GM12878 (cell line): ENCODE measurements at regions not wholly inside any gene's neighbourhood (a gene's known extent, or its start where the extent isn't known, plus 50 kb on each side); places are given as distances from the start of the nearest gene placed in this dataset.

Experiments used
- ATAC-seq: fragments of 200-7000 bp; cut with Tn5 transposase; 3 replicates; pipeline ENCODE4 v1.9.1; 2020; ENCODE audit warnings: mild to moderate bottlenecking, moderate library complexity
- BruUV-seq: library from RNA; stranded (reverse); fragments of 400-500 nt; replicated peaks from 2 replicates; lab custom pipeline; 2021; lab: Mats Ljungman, UMichigan
- CTCF ChIA-PET: fragments of 300-600 bp; sonication (Branson Sonifier 250); formaldehyde crosslinking; extraction: SDS; loops from one replicate; lab custom pipeline; 2021; ENCODE audit warnings: inconsistent platforms; lab: Yijun Ruan, JAX
- POLR2A ChIA-PET: fragments of 350-600 bp; formaldehyde crosslinking; extraction: SDS; loops from one replicate; lab custom pipeline; 2021; ENCODE audit warnings: inconsistent platforms; lab: Charles Lee
- RAD21 ChIA-PET: fragments of 300-600 bp; sonication (Branson Sonifier 250); formaldehyde crosslinking; loops from one replicate; lab custom pipeline; 2023; ENCODE audit warnings: antibody characterized with exemption; ENCODE audit not compliant: unreplicated experiment; lab: Charles Lee
- SMC1A ChIA-PET: fragments of 300-600 bp; sonication (Branson Sonifier 250); formaldehyde crosslinking; loops from one replicate; lab custom pipeline; 2023; ENCODE audit not compliant: unreplicated experiment, uncharacterized antibody; lab: Charles Lee
- DNase-seq: peaks from one replicate; pipeline ENCODE4 v3.0.0-alpha.2; 2011; ENCODE audit warnings: low read depth, low spot score
- FAIRE-seq: peaks from 3 replicates; lab custom pipeline; 2011; peaks lifted over from hg19 to GRCh38; lab: Jason Lieb, UNC
- H2AFZ ChIP-seq: 2 replicates; pipeline ENCODE4 v1.6.0; 2011; ENCODE audit warnings: low read depth, low read length, control low read depth; ENCODE audit not compliant: control insufficient read depth
- H3K27ac ChIP-seq: 2 replicates; pipeline ENCODE4 v1.5.1; 2011; ENCODE audit warnings: control low read depth; ENCODE audit not compliant: control insufficient read depth, insufficient read depth
- H3K27me3 ChIP-seq, 2 experiments: replicated peaks in 1 of 2; 2 replicates each; pipeline versions ENCODE4 v1.6.0 to v1.6.1; 2011; ENCODE audit warnings: low read length in 1 of 2; ENCODE audit not compliant: control insufficient read depth in 2 of 2, insufficient read depth in 2 of 2
- H3K36me3 ChIP-seq, 2 experiments: 2 replicates each; pipeline ENCODE4 v1.5.1; 2011; ENCODE audit warnings: low read length in 1 of 2; ENCODE audit not compliant: control insufficient read depth in 2 of 2, insufficient read depth in 2 of 2
- H3K4me1 ChIP-seq: 2 replicates; pipeline ENCODE4 v1.6.1; 2011; ENCODE audit warnings: mild to moderate bottlenecking, low read length, moderate library complexity, mixed read lengths; ENCODE audit not compliant: control insufficient read depth, insufficient read depth
- H3K4me2 ChIP-seq: 2 replicates; pipeline ENCODE4 v1.6.0; 2011; ENCODE audit warnings: control low read depth; ENCODE audit not compliant: control insufficient read depth, insufficient read depth
- H3K4me3 ChIP-seq: fragments of 200-600 bp; sonication (generic); 2 replicates; pipeline ENCODE4 v1.5.1; 2016
- H3K79me2 ChIP-seq: 2 replicates; pipeline ENCODE4 v1.6.0; 2011; ENCODE audit warnings: low read length; ENCODE audit not compliant: control insufficient read depth, insufficient read depth
- H3K9ac ChIP-seq: 2 replicates; pipeline ENCODE4 v1.8.0; 2011; ENCODE audit warnings: low read length, control low read depth, mixed read lengths; ENCODE audit not compliant: control insufficient read depth, insufficient read depth
- H3K9me3 ChIP-seq: replicated peaks from 3 replicates; pipeline ENCODE4 v1.5.1; 2011; ENCODE audit warnings: mild to moderate bottlenecking, low read length; ENCODE audit not compliant: control insufficient read depth, insufficient read depth
- H4K20me1 ChIP-seq: 2 replicates; pipeline ENCODE4 v1.6.0; 2011; ENCODE audit not compliant: control insufficient read depth, insufficient read depth
- BHLHE40 ChIP-seq, 2 experiments: fragments of 450-650 bp in 1 of 2; IDR thresholded peaks; 2 replicates each; pipeline ENCODE4 v1.6.1; 2011 to 2017; ENCODE audit warnings: low read depth in 2 of 2, borderline replicate concordance in 1 of 2, improper control_type of control experiment in 1 of 2, low read length in 1 of 2, mild to moderate bottlenecking in 1 of 2
- EP300 ChIP-seq, 2 experiments: fragments of 150-350 bp in 1 of 2; IDR thresholded peaks; 2 replicates each; pipeline ENCODE4 v1.6.1; 2011 to 2012; ENCODE audit warnings: low read depth in 2 of 2, low read length in 2 of 2, borderline replicate concordance in 1 of 2, improper control_type of control experiment in 1 of 2, inconsistent platforms in 1 of 2; ENCODE audit not compliant: control insufficient read depth in 1 of 2
- GATAD2B ChIP-seq: fragments of 450-650 bp; conservative IDR thresholded peaks from 2 replicates; pipeline ENCODE4 v1.6.1; 2017; ENCODE audit warnings: low read depth, mild to moderate bottlenecking, moderate library complexity
- JUND ChIP-seq: IDR thresholded peaks from 2 replicates; pipeline ENCODE4 v1.6.1; 2012; ENCODE audit warnings: low read depth, mild to moderate bottlenecking, low read length, improper control_type of control experiment, moderate library complexity
- KDM1A ChIP-seq: fragments of 200-600 bp; sonication (generic); IDR thresholded peaks from 2 replicates; pipeline ENCODE4 v1.6.1; 2016; ENCODE audit warnings: borderline replicate concordance
- LARP7 ChIP-seq: fragments of 450-650 bp; IDR thresholded peaks from 2 replicates; pipeline ENCODE4 v1.6.1; 2017; ENCODE audit warnings: mild to moderate bottlenecking
- MYB ChIP-seq: fragments of 150-350 bp; IDR thresholded peaks from 2 replicates; pipeline ENCODE4 v1.6.1; 2014; ENCODE audit warnings: mild to moderate bottlenecking, low read depth, low read length, borderline replicate concordance
- NFYB ChIP-seq: IDR thresholded peaks from 2 replicates; pipeline ENCODE4 v1.6.1; 2011; ENCODE audit warnings: low read depth, mild to moderate bottlenecking, low read length, improper control_type of control experiment, moderate library complexity; ENCODE audit not compliant: insufficient read depth
- POLR2A ChIP-seq: IDR thresholded peaks from 2 replicates; pipeline ENCODE4 v1.6.1; 2011; ENCODE audit warnings: low read depth, mild to moderate bottlenecking, low read length
- RBBP5 ChIP-seq: fragments of 200-600 bp; sonication (generic); conservative IDR thresholded peaks from 2 replicates; pipeline ENCODE4 v1.6.1; 2016
- SIN3A ChIP-seq: IDR thresholded peaks from 2 replicates; pipeline ENCODE4 v1.6.1; 2012; ENCODE audit warnings: low read depth, low read length, improper control_type of control experiment
- SP1 ChIP-seq: IDR thresholded peaks from one replicate; pipeline ENCODE4 v1.6.1; 2011; ENCODE audit warnings: low read depth, low read length
- STAT1 ChIP-seq: fragments of 450-650 bp; conservative IDR thresholded peaks from 2 replicates; pipeline ENCODE4 v1.6.1; 2014; ENCODE audit warnings: antibody characterized with exemption, mild to moderate bottlenecking
- TAF1 ChIP-seq: IDR thresholded peaks from 2 replicates; pipeline ENCODE4 v1.6.1; 2011; ENCODE audit warnings: mild to moderate bottlenecking, low read depth, low read length, borderline replicate concordance
- TBL1XR1 ChIP-seq: IDR thresholded peaks from 2 replicates; pipeline ENCODE4 v1.6.1; 2012; ENCODE audit warnings: low read depth, low read length, improper control_type of control experiment
- ZSCAN29 ChIP-seq: fragments of 450-650 bp; IDR thresholded peaks from 2 replicates; pipeline ENCODE4 v1.6.1; 2017; ENCODE audit warnings: mild to moderate bottlenecking, moderate library complexity
- WGBS: methylation state at CpG from one replicate; pipeline ENCODE4 v1.1.6; 2016; ENCODE audit warnings: low lambda C conversion rate; ENCODE audit not compliant: insufficient replicate concordance, insufficient coverage; ENCODE audit errors: missing lambda C conversion rate; 5-methylcytosine and 5-hydroxymethylcytosine counted together
- in situ Hi-C: fragments of 300-500 bp; cut with MboI; formaldehyde crosslinking; loops from 9 replicates; pipeline ENCODE4 v1.14.3; 2018; ENCODE audit warnings: mixed read lengths
- intact Hi-C: fragments of 100-400 bp; cut with micrococcal nuclease; formaldehyde crosslinking; loops from one replicate; pipeline ENCODE4 v1.14.2; 2022; ENCODE audit not compliant: unreplicated experiment
- TF ChIP-seq, protein P1 (sequence below): fragments of 450-650 bp; IDR thresholded peaks from 2 replicates; pipeline ENCODE4 v1.6.1; 2018; ENCODE audit warnings: mild to moderate bottlenecking, low read depth, moderate library complexity; ENCODE audit not compliant: partially characterized antibody
- TF ChIP-seq, protein P2 (sequence below): fragments of 150-350 bp; IDR thresholded peaks from 2 replicates; pipeline ENCODE4 v1.6.1; 2016; ENCODE audit warnings: low read depth, low read length

DNA sequence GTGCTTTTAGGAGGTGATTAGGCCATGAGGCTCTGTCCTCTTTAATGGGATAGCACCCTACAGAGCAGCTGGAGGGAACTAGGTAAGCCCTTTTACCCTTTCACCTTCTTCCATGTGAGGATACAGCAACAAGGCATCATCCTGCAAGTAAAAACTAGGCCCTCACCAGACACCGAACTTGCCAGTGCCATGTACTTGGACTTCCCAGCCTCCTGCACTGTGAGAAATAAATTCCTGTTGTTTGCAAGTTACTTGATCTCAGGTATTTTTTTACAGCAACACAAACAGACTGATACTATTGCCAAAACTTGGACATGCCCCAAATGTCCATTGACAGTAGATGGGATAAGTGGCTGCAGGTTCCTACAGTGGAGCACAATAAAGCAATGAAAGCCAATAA lies 85.8 kb upstream of the MAP1LC3B2 start (continued):
- TF ChIP-seq, protein P1, sequence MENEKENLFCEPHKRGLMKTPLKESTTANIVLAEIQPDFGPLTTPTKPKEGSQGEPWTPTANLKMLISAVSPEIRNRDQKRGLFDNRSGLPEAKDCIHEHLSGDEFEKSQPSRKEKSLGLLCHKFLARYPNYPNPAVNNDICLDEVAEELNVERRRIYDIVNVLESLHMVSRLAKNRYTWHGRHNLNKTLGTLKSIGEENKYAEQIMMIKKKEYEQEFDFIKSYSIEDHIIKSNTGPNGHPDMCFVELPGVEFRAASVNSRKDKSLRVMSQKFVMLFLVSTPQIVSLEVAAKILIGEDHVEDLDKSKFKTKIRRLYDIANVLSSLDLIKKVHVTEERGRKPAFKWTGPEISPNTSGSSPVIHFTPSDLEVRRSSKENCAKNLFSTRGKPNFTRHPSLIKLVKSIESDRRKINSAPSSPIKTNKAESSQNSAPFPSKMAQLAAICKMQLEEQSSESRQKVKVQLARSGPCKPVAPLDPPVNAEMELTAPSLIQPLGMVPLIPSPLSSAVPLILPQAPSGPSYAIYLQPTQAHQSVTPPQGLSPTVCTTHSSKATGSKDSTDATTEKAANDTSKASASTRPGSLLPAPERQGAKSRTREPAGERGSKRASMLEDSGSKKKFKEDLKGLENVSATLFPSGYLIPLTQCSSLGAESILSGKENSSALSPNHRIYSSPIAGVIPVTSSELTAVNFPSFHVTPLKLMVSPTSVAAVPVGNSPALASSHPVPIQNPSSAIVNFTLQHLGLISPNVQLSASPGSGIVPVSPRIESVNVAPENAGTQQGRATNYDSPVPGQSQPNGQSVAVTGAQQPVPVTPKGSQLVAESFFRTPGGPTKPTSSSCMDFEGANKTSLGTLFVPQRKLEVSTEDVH: no peak
- no peak for TF ChIP-seq JUND
- no peak for TF ChIP-seq GATAD2B
- no peak for TF ChIP-seq BHLHE40 (IDR thresholded peaks at IDR 0.05; ENCODE audit: borderline replicate concordance in 1 of 2, low read depth in 2 of 2, low read length in 1 of 2)
- TF ChIP-seq, all 136 proteins: peak for 0

DNA sequence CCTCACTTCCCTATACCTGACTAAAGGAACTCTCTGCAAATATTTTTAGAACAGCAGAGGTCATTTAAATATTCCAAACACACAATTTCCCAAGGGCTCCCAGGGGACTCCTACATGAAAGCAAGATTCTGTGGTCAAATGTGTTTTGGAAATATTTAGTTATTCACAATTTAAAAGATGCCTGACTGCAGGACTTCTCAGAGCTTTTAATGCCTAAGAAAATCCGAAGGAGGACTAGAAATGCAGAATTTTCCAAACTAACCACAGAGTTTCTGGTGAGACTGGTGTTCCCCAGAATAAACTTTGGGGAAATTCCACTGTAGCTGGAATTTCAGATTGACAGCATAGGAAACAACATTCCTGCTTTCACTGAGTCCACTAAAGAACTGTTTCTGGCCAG lies 84.8 kb upstream of the MAP1LC3B2 start:
- ChIA-PET POLR2A (no interaction called here), CTCF (no interaction called here), RAD21 (no interaction called here), SMC1A (no interaction called here)
- no peak overlapping the region for H3K4me3 ChIP-seq
- WGBS: 20% methylated on average over 1 of the region's 1 CpG
- no TSS peak for BruUV-seq
- H4K20me1 ChIP-seq: no peaks in the 10 kb centered on the region
- no peak overlapping the region for H3K9ac ChIP-seq
- TF ChIP-seq MYB (no peak), SIN3A (no peak), LARP7 (no peak), POLR2A (no peak), GATAD2B (no peak), TAF1 (no peak), SP1 (no peak), EP300 (IDR thresholded peaks at IDR 0.05; ENCODE audit: borderline replicate concordance in 1 of 2, control insufficient read depth in 1 of 2, low read depth in 2 of 2, low read length in 2 of 2) (no peak), NFYB (no peak), ZSCAN29 (no peak), STAT1 (no peak), KDM1A (no peak), RBBP5 (no peak), TBL1XR1 (no peak)
- TF ChIP-seq, protein P2, sequence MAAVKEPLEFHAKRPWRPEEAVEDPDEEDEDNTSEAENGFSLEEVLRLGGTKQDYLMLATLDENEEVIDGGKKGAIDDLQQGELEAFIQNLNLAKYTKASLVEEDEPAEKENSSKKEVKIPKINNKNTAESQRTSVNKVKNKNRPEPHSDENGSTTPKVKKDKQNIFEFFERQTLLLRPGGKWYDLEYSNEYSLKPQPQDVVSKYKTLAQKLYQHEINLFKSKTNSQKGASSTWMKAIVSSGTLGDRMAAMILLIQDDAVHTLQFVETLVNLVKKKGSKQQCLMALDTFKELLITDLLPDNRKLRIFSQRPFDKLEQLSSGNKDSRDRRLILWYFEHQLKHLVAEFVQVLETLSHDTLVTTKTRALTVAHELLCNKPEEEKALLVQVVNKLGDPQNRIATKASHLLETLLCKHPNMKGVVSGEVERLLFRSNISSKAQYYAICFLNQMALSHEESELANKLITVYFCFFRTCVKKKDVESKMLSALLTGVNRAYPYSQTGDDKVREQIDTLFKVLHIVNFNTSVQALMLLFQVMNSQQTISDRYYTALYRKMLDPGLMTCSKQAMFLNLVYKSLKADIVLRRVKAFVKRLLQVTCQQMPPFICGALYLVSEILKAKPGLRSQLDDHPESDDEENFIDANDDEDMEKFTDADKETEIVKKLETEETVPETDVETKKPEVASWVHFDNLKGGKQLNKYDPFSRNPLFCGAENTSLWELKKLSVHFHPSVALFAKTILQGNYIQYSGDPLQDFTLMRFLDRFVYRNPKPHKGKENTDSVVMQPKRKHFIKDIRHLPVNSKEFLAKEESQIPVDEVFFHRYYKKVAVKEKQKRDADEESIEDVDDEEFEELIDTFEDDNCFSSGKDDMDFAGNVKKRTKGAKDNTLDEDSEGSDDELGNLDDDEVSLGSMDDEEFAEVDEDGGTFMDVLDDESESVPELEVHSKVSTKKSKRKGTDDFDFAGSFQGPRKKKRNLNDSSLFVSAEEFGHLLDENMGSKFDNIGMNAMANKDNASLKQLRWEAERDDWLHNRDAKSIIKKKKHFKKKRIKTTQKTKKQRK: no peak
- FAIRE-seq: no peak
- peaks cover 2% of the 10 kb centered on the region; the same call in 2 of the 3 replicates for H3K9me3 ChIP-seq
- no peaks in the 10 kb centered on the region for H3K4me1 ChIP-seq
- in situ Hi-C loops: no loop called here
- no peaks in the 10 kb centered on the region for H3K36me3 ChIP-seq
- no peak overlapping the region for H3K4me2 ChIP-seq
- no peak overlapping the region for H2AFZ ChIP-seq
- H3K79me2 ChIP-seq: no peaks in the 10 kb centered on the region
- intact Hi-C loops: no loop called here
- no peak overlapping the region for H3K27ac ChIP-seq
- no peaks in the 10 kb centered on the region for H3K27me3 ChIP-seq
- no peak for ATAC-seq
- no peak for DNase-seq
